ENCODE measurements at regions not wholly inside any gene's neighbourhood (a gene's known extent, or its start where the extent isn't known, plus 50 kb on each side); places are given as distances from the start of the nearest gene placed in this dataset.

DNA sequence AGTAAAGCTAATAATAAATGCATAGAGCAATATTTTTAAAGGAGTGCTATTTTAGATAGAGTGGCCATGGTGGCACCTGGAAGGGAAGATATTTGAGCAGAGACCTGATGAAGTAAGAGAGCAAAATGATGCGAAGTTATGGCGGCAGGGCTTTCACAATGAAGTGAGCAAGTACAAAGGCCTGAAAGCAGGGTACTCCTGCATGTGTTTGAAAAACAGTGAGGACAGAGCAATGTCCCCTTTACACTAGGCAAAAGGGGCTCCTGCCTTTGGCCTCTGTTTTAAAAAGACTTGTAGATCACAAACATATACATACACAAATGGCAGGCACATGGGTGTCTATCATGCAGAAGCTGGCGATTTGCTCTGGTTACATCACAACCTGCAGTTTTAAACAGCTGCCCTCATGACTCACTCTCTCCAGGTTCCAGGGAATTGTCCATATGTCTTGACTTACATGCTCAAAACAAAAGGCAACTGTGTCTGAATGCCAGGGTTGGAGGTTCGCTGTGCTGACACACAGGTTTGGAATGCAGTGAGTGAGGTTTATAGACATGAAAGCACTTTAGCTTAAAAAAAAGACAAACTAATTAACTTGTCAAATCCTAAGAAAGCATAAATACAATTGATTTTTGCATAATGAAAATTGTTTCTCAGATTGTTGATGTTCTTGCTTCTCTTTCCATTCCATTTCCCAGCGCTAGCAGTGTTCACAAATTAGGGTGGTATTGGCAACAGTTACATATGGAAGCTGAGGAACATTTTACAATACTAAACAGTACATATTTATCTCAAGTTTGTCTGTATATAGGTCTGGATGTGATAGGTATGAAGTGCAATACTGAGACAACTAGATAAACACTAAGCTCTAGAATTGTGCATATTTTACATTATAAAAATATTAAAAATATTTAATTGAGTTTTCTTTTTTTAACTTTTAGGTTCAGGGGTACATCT lies 313.9 kb downstream of the BARHL2 start:
- DNase-seq (ENCODE audit: low read depth, low spot score) (peak; percentile 99), FAIRE-seq (peak; percentile 100)
- no TSS peak for BruUV-seq (replicated peaks)
- CTCF ChIA-PET = interaction anchor here (0.6 to 0.9 kb wide), 2 partner anchors 16 to 27 kb away, joined by 3 to 4 read pairs; no protein-coding TSS in a partner anchor
- Histone ChIP-seq H3K79me2 (ENCODE audit: control insufficient read depth, insufficient read depth, low read length) (no peaks in the 10 kb centered on the region), H3K9me1 (replicated peaks; ENCODE audit: control insufficient read depth, extremely low read depth, insufficient read depth, low read length) (no peaks in the 10 kb centered on the region), H3K9ac (replicated peaks; ENCODE audit: extremely low read depth, insufficient read depth, low read length) (peak overlapping the region; percentile 22), H3K36me3 (ENCODE audit: control insufficient read depth in 2 of 2, extremely low read depth in 1 of 2, insufficient read depth in 2 of 2, low read length in 2 of 2) (no peaks in the 10 kb centered on the region), H3K4me3 (replicated peaks in 1 of 3; ENCODE audit: insufficient read depth in 1 of 3, low read depth in 1 of 3, low read length in 3 of 3) (no peak overlapping the region), H3K9me3 (replicated peaks; ENCODE audit: control insufficient read depth, insufficient read depth, low read length) (no peaks in the 10 kb centered on the region), H3K27ac (ENCODE audit: insufficient read depth, low read depth, low read length) (peak overlapping the region; percentile 60), H3K4me2 (ENCODE audit: insufficient read depth, low read length) (peak overlapping the region; percentile 37), H3K4me1 (ENCODE audit: control insufficient read depth, extremely low read depth, insufficient read depth, low read length) (peaks cover 10% of the 10 kb centered on the region), H4K20me1 (replicated peaks; ENCODE audit: control insufficient read depth, extremely low read depth, insufficient read depth, low read length) (no peaks in the 10 kb centered on the region), H2AFZ (ENCODE audit: low read depth, low read length) (no peak overlapping the region), H3K27me3 (ENCODE audit: control insufficient read depth in 2 of 2, insufficient read depth in 2 of 2, low read length in 2 of 2) (no peaks in the 10 kb centered on the region)
- POLR2A ChIA-PET = no interaction called here
- intact Hi-C loops (cut with micrococcal nuclease) (no loop called here), dilution Hi-C loops (cut with MboI; ENCODE audit: extremely low pct_ligation_motif_present, low sequenced_read_pairs) (no loop called here)
- TF ChIP-seq CTCF (IDR thresholded peaks at IDR 0.05; ENCODE audit: extremely low read depth in 1 of 2, insufficient read depth in 1 of 2, low read depth in 1 of 2, low read length in 2 of 2) = no peak
- peak; percentile 96 for TF ChIP-seq FOS (IDR thresholded peaks at IDR 0.05; ENCODE audit: borderline replicate concordance, insufficient read depth, low read length)
- TF ChIP-seq MYC (IDR thresholded peaks at IDR 0.05; ENCODE audit: low read depth, low read length) = no peak
- peak; percentile 93 for TF ChIP-seq JUN (IDR thresholded peaks at IDR 0.05; ENCODE audit: borderline replicate concordance, insufficient read depth, insufficient read length, low read depth)
- no peak for TF ChIP-seq GATA2 (IDR thresholded peaks at IDR 0.05; ENCODE audit: insufficient read depth, insufficient read length, low read depth, low read length)
- peak; percentile 39 for TF ChIP-seq POLR2AphosphoS5 (IDR thresholded peaks at IDR 0.05; ENCODE audit: insufficient read depth, low read depth, low read length)
- TF ChIP-seq EZH2 (IDR thresholded peaks at IDR 0.05; ENCODE audit: borderline replicate concordance, low read depth, low read length, severe bottlenecking) = no peak
- no peak for TF ChIP-seq MAX (IDR thresholded peaks at IDR 0.05; ENCODE audit: insufficient read depth, insufficient read length)
- no peak for TF ChIP-seq POLR2A (IDR thresholded peaks at IDR 0.05; ENCODE audit: low read depth, low read length)

All from endothelial cell of umbilical vein (primary cell).